Kidney (tissue), 13 donors: ENCODE measurements at regions not wholly inside any gene's neighbourhood (a gene's known extent, or its start where the extent isn't known, plus 50 kb on each side); places are given as distances from the start of the nearest gene placed in this dataset.

Experiments used
- DNase-seq, 5 donors: peaks; one replicate each; pipeline ENCODE4 v3.0.0-alpha.2; 2013 to 2020
- FAIRE-seq: peaks from 2 replicates; lab custom pipeline; 2012; peaks lifted over from hg19 to GRCh38; lab: Jason Lieb, UNC
- H3K27ac ChIP-seq, 2 donors: one replicate each; pipeline ENCODE4 v1.7.0; 2013; ENCODE audit warnings: low read depth in 2 of 2, low read length in 2 of 2, inconsistent platforms in 1 of 2
- H3K27me3 ChIP-seq: one replicate; pipeline ENCODE4 v1.7.1; 2013; ENCODE audit warnings: low read length, inconsistent platforms; ENCODE audit not compliant: control insufficient read depth, insufficient read depth
- H3K36me3 ChIP-seq, 3 donors: one replicate each; pipeline versions ENCODE4 v1.7.0 to v1.7.1; 2013; ENCODE audit warnings: low read length in 3 of 3, control low read depth in 1 of 3, inconsistent platforms in 1 of 3; ENCODE audit not compliant: insufficient read depth in 3 of 3, control insufficient read depth in 2 of 3
- H3K4me1 ChIP-seq, 3 donors: one replicate each; pipeline versions ENCODE4 v1.7.0 to v1.7.1; 2013; ENCODE audit warnings: low read length in 3 of 3, inconsistent platforms in 1 of 3, low read depth in 1 of 3; ENCODE audit not compliant: control insufficient read depth in 2 of 3, insufficient read depth in 2 of 3
- H3K4me3 ChIP-seq, 3 donors: one replicate each; pipeline versions ENCODE4 v1.7.0 to v1.8.1; 2013; ENCODE audit warnings: low read length in 3 of 3, control low read depth in 1 of 3, inconsistent platforms in 1 of 3
- H3K9ac ChIP-seq, 3 donors: one replicate each; pipeline versions ENCODE4 v1.7.0 to v1.7.1; 2013; ENCODE audit warnings: low read length in 3 of 3, control low read depth in 1 of 3, inconsistent platforms in 1 of 3
- H3K9me3 ChIP-seq, 3 donors: one replicate each; pipeline versions ENCODE4 v1.7.0 to v1.7.1; 2013; ENCODE audit warnings: low read length in 3 of 3, control low read depth in 1 of 3, inconsistent platforms in 1 of 3; ENCODE audit not compliant: control insufficient read depth in 2 of 3, insufficient read depth in 1 of 3
- intact Hi-C: fragments of 100-400 bp; cut with DNase I; formaldehyde crosslinking; loops from one replicate; pipeline ENCODE4 v1.11.1; 2022
- TF ChIP-seq, protein P1 (sequence below): IDR thresholded peaks from 3 replicates; pipeline ENCODE4 v1.5.1; 2012; ENCODE audit warnings: mild to moderate bottlenecking, moderate library complexity, borderline replicate concordance; ENCODE audit not compliant: insufficient read depth; ENCODE audit errors: extremely low read depth
- donor health status: control.
- donor health status: control.
- donor health status: control.
- donor health status: control.
- donor health status: control.
- donor health status: DM: yes; HTN: yes; CAD: no.
- donor health status: Normal renal cell carcinoma (clear cell type).

DNA sequence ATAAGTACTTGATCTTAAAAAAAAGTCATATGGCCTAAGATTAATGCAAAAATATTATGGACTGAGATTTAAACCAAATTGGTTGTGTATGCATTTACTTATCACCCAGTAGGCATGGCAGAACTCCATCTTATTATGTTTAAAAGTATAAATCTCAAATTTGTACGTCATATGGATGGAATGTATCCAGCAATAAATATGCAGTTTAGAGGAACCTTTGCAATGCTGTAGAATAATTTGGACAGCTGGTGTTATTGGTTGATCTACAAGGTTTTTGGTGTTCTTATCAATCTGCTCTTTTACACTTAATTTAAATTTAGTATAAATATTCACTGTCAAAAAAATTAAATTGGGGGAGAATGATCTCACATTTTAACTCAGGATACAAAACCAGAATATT is 640.2 kb downstream of the SATB2 start:
- TF ChIP-seq, protein P1, sequence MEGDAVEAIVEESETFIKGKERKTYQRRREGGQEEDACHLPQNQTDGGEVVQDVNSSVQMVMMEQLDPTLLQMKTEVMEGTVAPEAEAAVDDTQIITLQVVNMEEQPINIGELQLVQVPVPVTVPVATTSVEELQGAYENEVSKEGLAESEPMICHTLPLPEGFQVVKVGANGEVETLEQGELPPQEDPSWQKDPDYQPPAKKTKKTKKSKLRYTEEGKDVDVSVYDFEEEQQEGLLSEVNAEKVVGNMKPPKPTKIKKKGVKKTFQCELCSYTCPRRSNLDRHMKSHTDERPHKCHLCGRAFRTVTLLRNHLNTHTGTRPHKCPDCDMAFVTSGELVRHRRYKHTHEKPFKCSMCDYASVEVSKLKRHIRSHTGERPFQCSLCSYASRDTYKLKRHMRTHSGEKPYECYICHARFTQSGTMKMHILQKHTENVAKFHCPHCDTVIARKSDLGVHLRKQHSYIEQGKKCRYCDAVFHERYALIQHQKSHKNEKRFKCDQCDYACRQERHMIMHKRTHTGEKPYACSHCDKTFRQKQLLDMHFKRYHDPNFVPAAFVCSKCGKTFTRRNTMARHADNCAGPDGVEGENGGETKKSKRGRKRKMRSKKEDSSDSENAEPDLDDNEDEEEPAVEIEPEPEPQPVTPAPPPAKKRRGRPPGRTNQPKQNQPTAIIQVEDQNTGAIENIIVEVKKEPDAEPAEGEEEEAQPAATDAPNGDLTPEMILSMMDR: no peak
- intact Hi-C loops: no loop called here
- FAIRE-seq (no peak), DNase-seq (no peak)
- no peak overlapping the region for H3K27ac ChIP-seq
- H3K36me3 ChIP-seq: no peaks in the 10 kb centered on the region
- no peaks in the 10 kb centered on the region for H3K9me3 ChIP-seq
- no peak overlapping the region for H3K4me3 ChIP-seq
- H3K4me1 ChIP-seq: no peaks in the 10 kb centered on the region
- no peak overlapping the region for H3K9ac ChIP-seq
- no peaks in the 10 kb centered on the region for H3K27me3 ChIP-seq

DNA sequence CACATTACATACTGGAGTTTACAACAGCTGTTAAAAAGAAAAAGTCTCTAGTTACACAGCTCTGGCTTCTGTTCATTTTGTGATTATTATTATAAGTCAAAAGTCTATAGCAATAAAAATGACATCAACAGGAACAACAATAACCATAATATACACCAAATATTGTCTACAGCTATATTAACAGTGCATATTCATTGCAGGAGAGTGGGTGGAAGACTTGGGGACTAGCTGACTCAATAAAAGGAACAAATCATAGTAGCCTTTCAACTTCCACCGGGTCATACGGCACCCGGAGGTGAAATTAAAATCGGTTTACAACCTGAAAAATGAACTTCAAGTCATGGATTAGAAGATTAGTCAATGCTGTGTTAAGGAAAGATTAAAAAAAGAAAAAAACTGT is 642.1 kb downstream of the SATB2 start:
- FAIRE-seq (no peak), DNase-seq (no peak)
- H3K27me3 ChIP-seq: no peaks in the 10 kb centered on the region
- intact Hi-C loops: no loop called here
- no peak overlapping the region for H3K27ac ChIP-seq
- H3K36me3 ChIP-seq: no peaks in the 10 kb centered on the region
- no peaks in the 10 kb centered on the region for H3K4me1 ChIP-seq
- no peak overlapping the region for H3K4me3 ChIP-seq
- TF ChIP-seq, protein P1: no peak
- no peaks in the 10 kb centered on the region for H3K9me3 ChIP-seq
- H3K9ac ChIP-seq: no peak overlapping the region

DNA sequence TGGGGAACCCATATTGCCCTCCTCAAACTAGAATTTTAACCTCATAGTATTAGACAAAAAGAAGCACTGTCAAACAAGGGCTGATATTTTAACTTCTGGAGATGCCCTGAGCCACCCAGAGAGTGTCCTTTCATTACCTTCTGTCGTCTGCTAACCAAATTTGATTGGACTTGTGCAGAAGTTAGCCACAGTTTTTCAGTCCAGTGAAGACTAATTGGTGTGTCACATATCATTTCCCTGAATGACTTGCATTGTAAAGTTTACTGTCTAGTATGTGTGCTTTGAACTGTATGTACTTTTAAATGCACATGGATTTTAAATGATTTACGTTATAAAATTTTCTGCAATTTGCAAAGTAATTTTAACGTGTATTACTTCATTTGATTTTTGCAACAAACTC is 646.5 kb downstream of the SATB2 start:
- H3K9me3 ChIP-seq: no peaks in the 10 kb centered on the region
- no peaks in the 10 kb centered on the region for H3K36me3 ChIP-seq
- TF ChIP-seq, protein P1: no peak
- H3K9ac ChIP-seq: no peak overlapping the region
- no peaks in the 10 kb centered on the region for H3K4me1 ChIP-seq
- FAIRE-seq: no peak
- H3K4me3 ChIP-seq: no peak overlapping the region
- no peaks in the 10 kb centered on the region for H3K27me3 ChIP-seq
- intact Hi-C loops: no loop called here
- H3K27ac ChIP-seq: no peak overlapping the region
- DNase-seq: peak in 1 of 5 donors; percentile 1

DNA sequence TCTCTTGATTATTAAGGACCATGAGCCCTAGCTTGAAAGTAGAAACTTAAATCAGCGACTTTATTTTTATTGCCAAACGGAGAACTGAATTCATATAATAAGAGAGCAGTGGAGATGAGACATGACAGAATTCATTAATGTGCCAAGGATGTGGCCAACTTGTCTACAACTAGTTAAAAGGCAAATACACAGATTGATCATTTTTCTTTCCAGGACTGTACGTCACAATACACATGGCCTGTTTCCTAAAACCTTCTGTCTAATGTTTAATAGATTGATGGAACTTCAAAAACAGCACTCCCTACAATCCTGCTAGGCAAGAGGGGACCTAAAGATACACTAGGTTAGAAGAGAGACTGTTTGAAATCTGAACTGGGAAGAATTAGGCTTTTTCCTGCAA is 647.8 kb downstream of the SATB2 start:
- FAIRE-seq: no peak
- H3K27ac ChIP-seq: no peak overlapping the region
- H3K4me1 ChIP-seq: no peaks in the 10 kb centered on the region
- H3K4me3 ChIP-seq: no peak overlapping the region
- H3K27me3 ChIP-seq: no peaks in the 10 kb centered on the region
- no peak for DNase-seq
- H3K9me3 ChIP-seq: no peaks in the 10 kb centered on the region
- TF ChIP-seq, protein P1: no peak
- intact Hi-C loops: no loop called here
- no peak overlapping the region for H3K9ac ChIP-seq
- H3K36me3 ChIP-seq: no peaks in the 10 kb centered on the region
